GM12878 (cell line): ENCODE measurements at regions not wholly inside any gene's neighbourhood (a gene's known extent, or its start where the extent isn't known, plus 50 kb on each side); places are given as distances from the start of the nearest gene placed in this dataset.

Experiments used
- ATAC-seq: fragments of 200-7000 bp; cut with Tn5 transposase; 3 replicates; pipeline ENCODE4 v1.9.1; 2020; ENCODE audit warnings: mild to moderate bottlenecking, moderate library complexity
- BruUV-seq: library from RNA; stranded (reverse); fragments of 400-500 nt; replicated peaks from 2 replicates; lab custom pipeline; 2021; lab: Mats Ljungman, UMichigan
- CTCF ChIA-PET: fragments of 300-600 bp; sonication (Branson Sonifier 250); formaldehyde crosslinking; extraction: SDS; loops from one replicate; lab custom pipeline; 2021; ENCODE audit warnings: inconsistent platforms; lab: Yijun Ruan, JAX
- POLR2A ChIA-PET: fragments of 350-600 bp; formaldehyde crosslinking; extraction: SDS; loops from one replicate; lab custom pipeline; 2021; ENCODE audit warnings: inconsistent platforms; lab: Charles Lee
- RAD21 ChIA-PET: fragments of 300-600 bp; sonication (Branson Sonifier 250); formaldehyde crosslinking; loops from one replicate; lab custom pipeline; 2023; ENCODE audit warnings: antibody characterized with exemption; ENCODE audit not compliant: unreplicated experiment; lab: Charles Lee
- SMC1A ChIA-PET: fragments of 300-600 bp; sonication (Branson Sonifier 250); formaldehyde crosslinking; loops from one replicate; lab custom pipeline; 2023; ENCODE audit not compliant: unreplicated experiment, uncharacterized antibody; lab: Charles Lee
- DNase-seq: peaks from one replicate; pipeline ENCODE4 v3.0.0-alpha.2; 2011; ENCODE audit warnings: low read depth, low spot score
- FAIRE-seq: peaks from 3 replicates; lab custom pipeline; 2011; peaks lifted over from hg19 to GRCh38; lab: Jason Lieb, UNC
- H2AFZ ChIP-seq: 2 replicates; pipeline ENCODE4 v1.6.0; 2011; ENCODE audit warnings: low read depth, low read length, control low read depth; ENCODE audit not compliant: control insufficient read depth
- H3K27ac ChIP-seq: 2 replicates; pipeline ENCODE4 v1.5.1; 2011; ENCODE audit warnings: control low read depth; ENCODE audit not compliant: control insufficient read depth, insufficient read depth
- H3K27me3 ChIP-seq, 2 experiments: replicated peaks in 1 of 2; 2 replicates each; pipeline versions ENCODE4 v1.6.0 to v1.6.1; 2011; ENCODE audit warnings: low read length in 1 of 2; ENCODE audit not compliant: control insufficient read depth in 2 of 2, insufficient read depth in 2 of 2
- H3K36me3 ChIP-seq, 2 experiments: 2 replicates each; pipeline ENCODE4 v1.5.1; 2011; ENCODE audit warnings: low read length in 1 of 2; ENCODE audit not compliant: control insufficient read depth in 2 of 2, insufficient read depth in 2 of 2
- H3K4me1 ChIP-seq: 2 replicates; pipeline ENCODE4 v1.6.1; 2011; ENCODE audit warnings: mild to moderate bottlenecking, low read length, moderate library complexity, mixed read lengths; ENCODE audit not compliant: control insufficient read depth, insufficient read depth
- H3K4me2 ChIP-seq: 2 replicates; pipeline ENCODE4 v1.6.0; 2011; ENCODE audit warnings: control low read depth; ENCODE audit not compliant: control insufficient read depth, insufficient read depth
- H3K4me3 ChIP-seq: fragments of 200-600 bp; sonication (generic); 2 replicates; pipeline ENCODE4 v1.5.1; 2016
- H3K79me2 ChIP-seq: 2 replicates; pipeline ENCODE4 v1.6.0; 2011; ENCODE audit warnings: low read length; ENCODE audit not compliant: control insufficient read depth, insufficient read depth
- H3K9ac ChIP-seq: 2 replicates; pipeline ENCODE4 v1.8.0; 2011; ENCODE audit warnings: low read length, control low read depth, mixed read lengths; ENCODE audit not compliant: control insufficient read depth, insufficient read depth
- H3K9me3 ChIP-seq: replicated peaks from 3 replicates; pipeline ENCODE4 v1.5.1; 2011; ENCODE audit warnings: mild to moderate bottlenecking, low read length; ENCODE audit not compliant: control insufficient read depth, insufficient read depth
- H4K20me1 ChIP-seq: 2 replicates; pipeline ENCODE4 v1.6.0; 2011; ENCODE audit not compliant: control insufficient read depth, insufficient read depth
- ATF7 ChIP-seq: fragments of 450-650 bp; IDR thresholded peaks from 2 replicates; pipeline ENCODE4 v1.6.1; 2016; ENCODE audit warnings: low read depth, mild to moderate bottlenecking
- BHLHE40 ChIP-seq, 2 experiments: fragments of 450-650 bp in 1 of 2; IDR thresholded peaks; 2 replicates each; pipeline ENCODE4 v1.6.1; 2011 to 2017; ENCODE audit warnings: low read depth in 2 of 2, borderline replicate concordance in 1 of 2, improper control_type of control experiment in 1 of 2, low read length in 1 of 2, mild to moderate bottlenecking in 1 of 2
- FOXK2 ChIP-seq: fragments of 450-650 bp; IDR thresholded peaks from 2 replicates; pipeline ENCODE4 v1.6.1; 2017; ENCODE audit warnings: mild to moderate bottlenecking, moderate library complexity
- HDGF ChIP-seq: fragments of 450-650 bp; IDR thresholded peaks from 2 replicates; pipeline ENCODE4 v1.6.1; 2016; ENCODE audit warnings: antibody characterized with exemption
- MYC ChIP-seq: IDR thresholded peaks from 2 replicates; pipeline ENCODE4 v1.6.1; 2011; ENCODE audit warnings: mild to moderate bottlenecking, low read length, moderate library complexity, inconsistent platforms; ENCODE audit not compliant: insufficient read depth, insufficient replicate concordance, insufficient read length, severe bottlenecking
- NFXL1 ChIP-seq: fragments of 450-650 bp; IDR thresholded peaks from 2 replicates; pipeline ENCODE4 v1.6.1; 2017; ENCODE audit warnings: antibody characterized with exemption, mild to moderate bottlenecking, borderline replicate concordance
- NKRF ChIP-seq: fragments of 450-650 bp; conservative IDR thresholded peaks from 2 replicates; pipeline ENCODE4 v1.6.1; 2017; ENCODE audit warnings: mild to moderate bottlenecking, moderate library complexity
- NRF1 ChIP-seq: conservative IDR thresholded peaks from 2 replicates; pipeline ENCODE4 v1.6.1; 2011; ENCODE audit warnings: mild to moderate bottlenecking, low read depth, low read length, improper control_type of control experiment
- POLR2AphosphoS2 ChIP-seq: IDR thresholded peaks from 2 replicates; pipeline ENCODE4 v1.6.1; 2011; ENCODE audit warnings: low read depth, mild to moderate bottlenecking, low read length, improper control_type of control experiment, moderate library complexity
- RAD51 ChIP-seq: fragments of 450-650 bp; IDR thresholded peaks from 2 replicates; pipeline ENCODE4 v1.6.1; 2016; ENCODE audit warnings: moderate library complexity, mild to moderate bottlenecking, inconsistent platforms
- SMC3 ChIP-seq: IDR thresholded peaks from 2 replicates; pipeline ENCODE4 v1.6.1; 2011; ENCODE audit warnings: low read length, improper control_type of control experiment, borderline replicate concordance
- TBL1XR1 ChIP-seq: IDR thresholded peaks from 2 replicates; pipeline ENCODE4 v1.6.1; 2012; ENCODE audit warnings: low read depth, low read length, improper control_type of control experiment
- TCF12 ChIP-seq: IDR thresholded peaks from 2 replicates; pipeline ENCODE4 v1.6.1; 2011; ENCODE audit warnings: low read depth, mild to moderate bottlenecking, low read length
- ZNF274 ChIP-seq: IDR thresholded peaks from one replicate; pipeline ENCODE4 v1.8.0; 2011; ENCODE audit not compliant: insufficient read length, insufficient read depth
- ZNF384 ChIP-seq: IDR thresholded peaks from 2 replicates; pipeline ENCODE4 v1.6.1; 2012; ENCODE audit warnings: low read depth, mild to moderate bottlenecking, low read length, improper control_type of control experiment, borderline replicate concordance
- ZNF622 ChIP-seq: fragments of 450-650 bp; IDR thresholded peaks from 2 replicates; pipeline ENCODE4 v1.6.1; 2017; ENCODE audit warnings: mild to moderate bottlenecking, inconsistent platforms
- ZNF687 ChIP-seq: fragments of 450-650 bp; IDR thresholded peaks from 2 replicates; pipeline ENCODE4 v1.6.1; 2017; ENCODE audit warnings: mild to moderate bottlenecking, moderate library complexity
- WGBS: methylation state at CpG from one replicate; pipeline ENCODE4 v1.1.6; 2016; ENCODE audit warnings: low lambda C conversion rate; ENCODE audit not compliant: insufficient replicate concordance, insufficient coverage; ENCODE audit errors: missing lambda C conversion rate; 5-methylcytosine and 5-hydroxymethylcytosine counted together
- in situ Hi-C: fragments of 300-500 bp; cut with MboI; formaldehyde crosslinking; loops from 9 replicates; pipeline ENCODE4 v1.14.3; 2018; ENCODE audit warnings: mixed read lengths
- intact Hi-C: fragments of 100-400 bp; cut with micrococcal nuclease; formaldehyde crosslinking; loops from one replicate; pipeline ENCODE4 v1.14.2; 2022; ENCODE audit not compliant: unreplicated experiment
- TF ChIP-seq, protein P1 (sequence below): fragments of 450-650 bp; formaldehyde crosslinking; IDR thresholded peaks from 2 replicates; pipeline ENCODE4 v1.5.0; 2022; ENCODE audit warnings: mild to moderate bottlenecking, missing genetic modification characterization

- intact Hi-C loops, result no loop called here
- ChIA-PET CTCF (no interaction called here), SMC1A (no interaction called here), RAD21 (no interaction called here), POLR2A (no interaction called here)
- no peaks in the 10 kb centered on the region for H3K36me3 ChIP-seq
- no TSS peak for BruUV-seq
- H3K79me2 ChIP-seq, result no peaks in the 10 kb centered on the region
- H2AFZ ChIP-seq, result no peak overlapping the region
- H3K4me2 ChIP-seq, result no peak overlapping the region
- no peak overlapping the region for H3K27ac ChIP-seq
- FAIRE-seq, result no peak
- no peak overlapping the region for H3K9ac ChIP-seq
- H3K9me3 ChIP-seq, result no peaks in the 10 kb centered on the region
- DNase-seq, result no peak
- ATAC-seq, result no peak
- H3K27me3 ChIP-seq, result no peaks in the 10 kb centered on the region
- H4K20me1 ChIP-seq, result no peaks in the 10 kb centered on the region
- H3K4me1 ChIP-seq, result no peaks in the 10 kb centered on the region
- H3K4me3 ChIP-seq, result no peak overlapping the region
- in situ Hi-C loops, result no loop called here
- WGBS, result 38% methylated on average over 1 of the region's 1 CpG
- TF ChIP-seq SMC3 (no peak), ZNF384 (no peak), ZNF274 (no peak), TCF12 (no peak), MYC (no peak), NKRF (no peak), TBL1XR1 (no peak), ZNF687 (no peak), RAD51 (no peak), ZNF622 (no peak), ATF7 (no peak), NRF1 (no peak), FOXK2 (no peak), POLR2AphosphoS2 (no peak), BHLHE40 (IDR thresholded peaks at IDR 0.05; ENCODE audit: borderline replicate concordance in 1 of 2, low read depth in 2 of 2, low read length in 1 of 2) (no peak), NFXL1 (no peak), HDGF (no peak)
- TF ChIP-seq, protein P1, sequence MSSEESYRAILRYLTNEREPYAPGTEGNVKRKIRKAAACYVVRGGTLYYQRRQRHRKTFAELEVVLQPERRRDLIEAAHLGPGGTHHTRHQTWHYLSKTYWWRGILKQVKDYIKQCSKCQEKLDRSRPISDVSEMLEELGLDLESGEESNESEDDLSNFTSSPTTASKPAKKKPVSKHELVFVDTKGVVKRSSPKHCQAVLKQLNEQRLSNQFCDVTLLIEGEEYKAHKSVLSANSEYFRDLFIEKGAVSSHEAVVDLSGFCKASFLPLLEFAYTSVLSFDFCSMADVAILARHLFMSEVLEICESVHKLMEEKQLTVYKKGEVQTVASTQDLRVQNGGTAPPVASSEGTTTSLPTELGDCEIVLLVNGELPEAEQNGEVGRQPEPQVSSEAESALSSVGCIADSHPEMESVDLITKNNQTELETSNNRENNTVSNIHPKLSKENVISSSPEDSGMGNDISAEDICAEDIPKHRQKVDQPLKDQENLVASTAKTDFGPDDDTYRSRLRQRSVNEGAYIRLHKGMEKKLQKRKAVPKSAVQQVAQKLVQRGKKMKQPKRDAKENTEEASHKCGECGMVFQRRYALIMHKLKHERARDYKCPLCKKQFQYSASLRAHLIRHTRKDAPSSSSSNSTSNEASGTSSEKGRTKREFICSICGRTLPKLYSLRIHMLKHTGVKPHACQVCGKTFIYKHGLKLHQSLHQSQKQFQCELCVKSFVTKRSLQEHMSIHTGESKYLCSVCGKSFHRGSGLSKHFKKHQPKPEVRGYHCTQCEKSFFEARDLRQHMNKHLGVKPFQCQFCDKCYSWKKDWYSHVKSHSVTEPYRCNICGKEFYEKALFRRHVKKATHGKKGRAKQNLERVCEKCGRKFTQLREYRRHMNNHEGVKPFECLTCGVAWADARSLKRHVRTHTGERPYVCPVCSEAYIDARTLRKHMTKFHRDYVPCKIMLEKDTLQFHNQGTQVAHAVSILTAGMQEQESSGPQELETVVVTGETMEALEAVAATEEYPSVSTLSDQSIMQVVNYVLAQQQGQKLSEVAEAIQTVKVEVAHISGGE (CRISPR knock-in tag), result no peak
These were observed 336.5 kb downstream of the PDGFC start for GRCh38 chr4:156635051-156635450.
